Gastrocnemius medialis (tissue), 4 donors: ENCODE measurements at regions not wholly inside any gene's neighbourhood (a gene's known extent, or its start where the extent isn't known, plus 50 kb on each side); places are given as distances from the start of the nearest gene placed in this dataset.

Source experiments
- ATAC-seq, 2 donors: fragments of 150-250 bp; one replicate each; pipeline ENCODE4 v1.9.1; 2016
- DNase-seq, 2 donors: peaks; one replicate each; pipeline ENCODE4 v3.0.0-alpha.2; 2019
- H3K27ac ChIP-seq, 4 donors: fragments of 200-600 bp; sonication (generic); 1 replicate in 1 of 4; 2 replicates in 3 of 4; pipeline ENCODE4 v1.5.1; 2016 to 2018; ENCODE audit warnings: mild to moderate bottlenecking in 2 of 4, moderate library complexity in 1 of 4
- H3K27me3 ChIP-seq, 3 donors: fragments of 200-600 bp; sonication (generic) in 2 of 3; 1 replicate in 1 of 3; 2 replicates in 2 of 3; pipeline versions ENCODE4 v1.5.1 to v1.6.0; 2016 to 2019; ENCODE audit warnings: mild to moderate bottlenecking in 1 of 3, moderate library complexity in 1 of 3
- H3K36me3 ChIP-seq, 2 donors: fragments of 200-600 bp; sonication (generic) in 1 of 2; one replicate each; pipeline ENCODE4 v1.5.1; 2017 to 2018
- H3K4me1 ChIP-seq, 2 donors: fragments of 200-600 bp; sonication (generic) in 1 of 2; one replicate each; pipeline ENCODE4 v1.5.1; 2016 to 2017; ENCODE audit warnings: mild to moderate bottlenecking in 2 of 2
- H3K4me3 ChIP-seq, 4 donors: fragments of 200-600 bp; sonication (generic) in 3 of 4; 1 replicate in 1 of 4; 2 replicates in 3 of 4; pipeline ENCODE4 v1.5.1; 2016 to 2019; ENCODE audit warnings: mild to moderate bottlenecking in 2 of 4
- H3K9me3 ChIP-seq, 3 donors: fragments of 200-600 bp; sonication (generic) in 2 of 3; 1 replicate in 1 of 3; 2 replicates in 2 of 3; pipeline ENCODE4 v1.5.1; 2016 to 2019
- CTCF ChIP-seq, 5 experiments: fragments of 450-650 bp in 3 of 5; fragments of 200-600 bp in 2 of 5; sonication (generic) in 2 of 5; IDR thresholded peaks in 4 of 5; conservative IDR thresholded peaks in 1 of 5; 1 replicate in 4 of 5; 2 replicates in 1 of 5; pipeline ENCODE4 v1.5.1; 2016 to 2019; ENCODE audit warnings: antibody characterized with exemption in 5 of 5, mild to moderate bottlenecking in 3 of 5, moderate library complexity in 3 of 5
- POLR2A ChIP-seq, 2 donors: fragments of 450-650 bp; IDR thresholded peaks; one replicate each; pipeline ENCODE4 v1.6.1; 2017; ENCODE audit warnings: antibody characterized with exemption in 2 of 2, mild to moderate bottlenecking in 2 of 2, moderate library complexity in 2 of 2
- in situ Hi-C, 4 donors: fragments of 200-750 bp; cut with MboI; loops; one replicate each; pipeline versions ENCODE4 v1.15.0 to v1.8.0; 2017; ENCODE audit warnings: low sequenced_read_pairs in 4 of 4
- intact Hi-C: fragments of 100-400 bp; cut with DNase I; formaldehyde crosslinking; loops from one replicate; pipeline ENCODE4 v1.15.1; 2023; ENCODE audit warnings: low total_unique reads

GRCh38 chr11:92804388-92804966, 165.0 kb upstream of the MTNR1B start:
- Histone ChIP-seq H3K36me3 (no peaks in the 10 kb centered on the region), H3K4me3 (no peak overlapping the region), H3K9me3 (no peaks in the 10 kb centered on the region), H3K27me3 (no peaks in the 10 kb centered on the region), H3K27ac (no peak overlapping the region), H3K4me1 (no peaks in the 10 kb centered on the region)
- no peak for TF ChIP-seq POLR2A (IDR thresholded peaks at IDR 0.05)
- TF ChIP-seq CTCF (IDR thresholded peaks at IDR 0.05 in 4 of 5, conservative IDR thresholded peaks at IDR 0.05 in 1 of 5), result no peak
- intact Hi-C loops, result no loop called here
- in situ Hi-C loops, result no loop called here
- DNase-seq (no peak), ATAC-seq (no peak)

GRCh38 chr11:92808022-92808421, 161.4 kb upstream of the MTNR1B start:
- DNase-seq (no peak), ATAC-seq (no peak)
- intact Hi-C loops, result no loop called here
- in situ Hi-C loops, result no loop called here
- Histone ChIP-seq H3K36me3 (no peaks in the 10 kb centered on the region), H3K27me3 (no peaks in the 10 kb centered on the region), H3K4me1 (no peaks in the 10 kb centered on the region), H3K4me3 (no peak overlapping the region), H3K27ac (no peak overlapping the region), H3K9me3 (no peaks in the 10 kb centered on the region)
- TF ChIP-seq POLR2A (IDR thresholded peaks at IDR 0.05) (no peak), CTCF (IDR thresholded peaks at IDR 0.05 in 4 of 5, conservative IDR thresholded peaks at IDR 0.05 in 1 of 5) (no peak)

- Histone ChIP-seq H3K36me3 (no peaks in the 10 kb centered on the region), H3K27ac (no peak overlapping the region), H3K4me1 (no peaks in the 10 kb centered on the region), H3K27me3 (no peaks in the 10 kb centered on the region), H3K9me3 (no peaks in the 10 kb centered on the region), H3K4me3 (no peak overlapping the region)
- intact Hi-C loops, result no loop called here
- no peak for ATAC-seq
- no peak for DNase-seq
- TF ChIP-seq CTCF (IDR thresholded peaks at IDR 0.05 in 4 of 5, conservative IDR thresholded peaks at IDR 0.05 in 1 of 5) (no peak), POLR2A (IDR thresholded peaks at IDR 0.05) (no peak)
- in situ Hi-C loops, result no loop called here
Measured at GRCh38 chr11:92810423-92811064, 158.9 kb upstream of the MTNR1B start.

GRCh38 chr11:92811341-92811740, 158.1 kb upstream of the MTNR1B start:
- no peak for ATAC-seq
- Histone ChIP-seq H3K27ac (no peak overlapping the region), H3K4me1 (no peaks in the 10 kb centered on the region), H3K36me3 (no peaks in the 10 kb centered on the region), H3K9me3 (no peaks in the 10 kb centered on the region), H3K27me3 (no peaks in the 10 kb centered on the region), H3K4me3 (no peak overlapping the region)
- in situ Hi-C loops, result no loop called here
- TF ChIP-seq CTCF (IDR thresholded peaks at IDR 0.05 in 4 of 5, conservative IDR thresholded peaks at IDR 0.05 in 1 of 5), result no peak
- no peak for TF ChIP-seq POLR2A (IDR thresholded peaks at IDR 0.05)
- DNase-seq, result no peak
- intact Hi-C loops, result no loop called here

GRCh38 chr11:92812841-92813240, 156.6 kb upstream of the MTNR1B start:
- DNase-seq (no peak), ATAC-seq (no peak)
- Histone ChIP-seq H3K4me1 (no peaks in the 10 kb centered on the region), H3K9me3 (no peaks in the 10 kb centered on the region), H3K36me3 (no peaks in the 10 kb centered on the region), H3K27me3 (no peaks in the 10 kb centered on the region), H3K27ac (no peak overlapping the region), H3K4me3 (no peak overlapping the region)
- TF ChIP-seq CTCF (IDR thresholded peaks at IDR 0.05 in 4 of 5, conservative IDR thresholded peaks at IDR 0.05 in 1 of 5), result no peak
- TF ChIP-seq POLR2A (IDR thresholded peaks at IDR 0.05), result no peak
- intact Hi-C loops (no loop called here), in situ Hi-C loops (no loop called here)
